CD4-positive, alpha-beta T cell (primary cell): ENCODE measurements at regions not wholly inside any gene's neighbourhood (a gene's known extent, or its start where the extent isn't known, plus 50 kb on each side); places are given as distances from the start of the nearest gene placed in this dataset.

Experiments
- ATAC-seq: fragments of 200-7000 bp; cut with Tn5 transposase; one replicate; pipeline ENCODE4 v1.10.0; 2022; ENCODE audit warnings: mild to moderate bottlenecking; ENCODE audit not compliant: poor library complexity
- CTCF ChIA-PET: fragments of 350-600 bp; sonication (Branson Sonifier 250); formaldehyde crosslinking; loops from one replicate; lab custom pipeline; 2021; ENCODE audit warnings: antibody characterized with exemption, inconsistent platforms; lab: Charles Lee
- POLR2A ChIA-PET: fragments of 350-600 bp; sonication (Branson Sonifier 250); formaldehyde crosslinking; loops from one replicate; lab custom pipeline; 2021; ENCODE audit warnings: antibody characterized with exemption, inconsistent platforms; lab: Charles Lee
- DNase-seq, 14 experiments: peaks; one replicate each; pipeline ENCODE4 v3.0.0-alpha.2; 2013 to 2020; ENCODE audit warnings: mixed read lengths in 2 of 14
- H3K27ac ChIP-seq, 2 donors: one replicate each; pipeline versions ENCODE4 v1.5.1 to v1.7.0; 2013; ENCODE audit warnings: low read length in 2 of 2, low read depth in 1 of 2, mild to moderate bottlenecking in 1 of 2
- H3K27me3 ChIP-seq, 2 experiments: 1 replicate in 1 of 2; 2 replicates in 1 of 2; pipeline versions ENCODE4 v1.6.1 to v1.7.0; 2013; ENCODE audit warnings: low read length in 2 of 2, control low read depth in 1 of 2, mild to moderate bottlenecking in 1 of 2, moderate library complexity in 1 of 2; ENCODE audit not compliant: insufficient read depth in 2 of 2, control insufficient read depth in 1 of 2
- H3K36me3 ChIP-seq: one replicate; pipeline ENCODE4 v1.6.1; 2013; ENCODE audit warnings: low read length, control low read depth; ENCODE audit not compliant: insufficient read depth
- H3K4me1 ChIP-seq: one replicate; pipeline ENCODE4 v1.6.1; 2013; ENCODE audit warnings: low read length, control low read depth; ENCODE audit not compliant: insufficient read depth
- H3K4me3 ChIP-seq: one replicate; pipeline ENCODE4 v1.5.1; 2013; ENCODE audit warnings: mild to moderate bottlenecking, low read length, moderate library complexity
- H3K9me3 ChIP-seq, 2 experiments: 1 replicate in 1 of 2; 2 replicates in 1 of 2; pipeline versions ENCODE4 v1.6.1 to v1.7.0; 2013; ENCODE audit warnings: low read length in 2 of 2, mild to moderate bottlenecking in 2 of 2, control low read depth in 1 of 2, moderate library complexity in 1 of 2; ENCODE audit not compliant: control insufficient read depth in 1 of 2, insufficient read depth in 1 of 2
- H3K27ac Mint-ChIP-seq: one replicate; pipeline ENCODE4 v1.8.0; 2020; ENCODE audit warnings: mixed read lengths
- H3K27me3 Mint-ChIP-seq: one replicate; pipeline ENCODE4 v1.8.0; 2021; ENCODE audit warnings: mixed read lengths
- H3K36me3 Mint-ChIP-seq: one replicate; pipeline ENCODE4 v1.8.0; 2021; ENCODE audit warnings: low read depth, mixed read lengths
- H3K4me1 Mint-ChIP-seq: one replicate; pipeline ENCODE4 v1.8.0; 2021; ENCODE audit warnings: low read depth, mixed read lengths
- H3K4me3 Mint-ChIP-seq: one replicate; pipeline ENCODE4 v1.8.0; 2020; ENCODE audit warnings: mild to moderate bottlenecking, mixed read lengths
- H3K9me3 Mint-ChIP-seq: one replicate; pipeline ENCODE4 v1.8.0; 2020; ENCODE audit warnings: mixed read lengths
- intact Hi-C, 2 experiments: fragments of 100-400 bp; cut with DNase I in 1 of 2; cut with micrococcal nuclease in 1 of 2; formaldehyde crosslinking; loops; one replicate each; pipeline versions ENCODE4 v1.15.1 to v1.9.0; 2023 to 2025; cut with DNase I, micrococcal nuclease
- TF ChIP-seq, protein P1 (sequence below): fragments of 200-600 bp; IDR thresholded peaks from one replicate; pipeline ENCODE4 v1.8.0; 2022; ENCODE audit warnings: antibody characterized with exemption, mild to moderate bottlenecking

DNA sequence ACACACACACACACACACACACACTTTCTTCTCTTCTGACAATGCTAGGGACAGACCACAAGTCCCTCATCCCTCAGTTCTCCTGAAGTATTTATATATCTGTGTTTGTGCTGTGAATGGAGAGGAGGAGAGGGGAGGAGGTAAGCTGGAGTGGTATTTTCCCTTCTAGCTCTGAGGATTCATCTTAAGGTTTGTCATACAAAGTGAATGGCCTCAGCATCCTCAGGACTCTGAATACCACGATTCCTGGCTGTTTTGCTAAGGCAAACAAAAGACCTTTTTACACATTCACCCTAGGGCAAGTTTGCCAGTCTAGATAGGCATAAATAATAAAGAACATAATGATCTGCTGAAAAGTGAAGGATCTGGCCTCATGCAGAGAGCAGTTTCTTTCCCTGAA is 65.7 kb upstream of the CHMP2B start:
- ChIA-PET CTCF (no interaction called here), POLR2A (no interaction called here)
- no peak overlapping the region for H3K27ac Mint-ChIP-seq
- ATAC-seq (no peak), DNase-seq (no peak)
- Histone ChIP-seq H3K4me1 (no peaks in the 10 kb centered on the region), H3K9me3 (no peaks in the 10 kb centered on the region), H3K27me3 (no peaks in the 10 kb centered on the region), H3K4me3 (no peak overlapping the region), H3K27ac (no peak overlapping the region), H3K36me3 (no peaks in the 10 kb centered on the region)
- peaks cover 19% of the 10 kb centered on the region for H3K27me3 Mint-ChIP-seq
- TF ChIP-seq, protein P1, sequence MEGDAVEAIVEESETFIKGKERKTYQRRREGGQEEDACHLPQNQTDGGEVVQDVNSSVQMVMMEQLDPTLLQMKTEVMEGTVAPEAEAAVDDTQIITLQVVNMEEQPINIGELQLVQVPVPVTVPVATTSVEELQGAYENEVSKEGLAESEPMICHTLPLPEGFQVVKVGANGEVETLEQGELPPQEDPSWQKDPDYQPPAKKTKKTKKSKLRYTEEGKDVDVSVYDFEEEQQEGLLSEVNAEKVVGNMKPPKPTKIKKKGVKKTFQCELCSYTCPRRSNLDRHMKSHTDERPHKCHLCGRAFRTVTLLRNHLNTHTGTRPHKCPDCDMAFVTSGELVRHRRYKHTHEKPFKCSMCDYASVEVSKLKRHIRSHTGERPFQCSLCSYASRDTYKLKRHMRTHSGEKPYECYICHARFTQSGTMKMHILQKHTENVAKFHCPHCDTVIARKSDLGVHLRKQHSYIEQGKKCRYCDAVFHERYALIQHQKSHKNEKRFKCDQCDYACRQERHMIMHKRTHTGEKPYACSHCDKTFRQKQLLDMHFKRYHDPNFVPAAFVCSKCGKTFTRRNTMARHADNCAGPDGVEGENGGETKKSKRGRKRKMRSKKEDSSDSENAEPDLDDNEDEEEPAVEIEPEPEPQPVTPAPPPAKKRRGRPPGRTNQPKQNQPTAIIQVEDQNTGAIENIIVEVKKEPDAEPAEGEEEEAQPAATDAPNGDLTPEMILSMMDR, result no peak
- no peaks in the 10 kb centered on the region for H3K4me1 Mint-ChIP-seq
- intact Hi-C loops, result loop anchor here (10.0 kb wide), 1 partner anchor 387 kb away; no protein-coding TSS in a partner anchor
- H3K9me3 Mint-ChIP-seq, result no peaks in the 10 kb centered on the region
- no peaks in the 10 kb centered on the region for H3K36me3 Mint-ChIP-seq
- H3K4me3 Mint-ChIP-seq, result no peak overlapping the region

DNA sequence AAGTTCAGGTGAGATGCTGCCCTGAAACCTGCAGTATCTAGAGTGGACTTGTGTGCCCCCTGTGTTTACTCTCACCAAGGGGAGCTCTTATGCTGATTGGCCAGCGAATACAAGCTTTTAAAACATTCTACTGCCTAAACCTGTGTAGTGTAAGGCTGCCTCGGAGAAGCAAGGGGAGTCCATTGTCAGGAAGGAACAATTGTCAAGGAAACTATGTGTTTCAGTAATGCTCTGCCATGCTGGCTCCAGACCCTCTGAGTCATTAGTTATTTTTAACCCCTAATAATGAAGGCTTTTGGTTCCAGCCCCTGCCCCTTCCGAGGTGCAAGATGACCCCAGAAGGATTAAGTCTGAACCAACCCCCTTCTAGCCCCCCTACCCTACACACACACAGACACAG is 66.1 kb upstream of the CHMP2B start:
- H3K27me3 ChIP-seq, result no peaks in the 10 kb centered on the region
- ATAC-seq (no peak), DNase-seq (no peak)
- H3K9me3 ChIP-seq, result no peaks in the 10 kb centered on the region
- intact Hi-C loops, result loop anchor here (10.0 kb wide), 1 partner anchor 386 kb away; no protein-coding TSS in a partner anchor
- Mint-ChIP-seq H3K27me3 (peaks cover 19% of the 10 kb centered on the region), H3K9me3 (no peaks in the 10 kb centered on the region), H3K4me3 (no peak overlapping the region), H3K27ac (no peak overlapping the region), H3K36me3 (no peaks in the 10 kb centered on the region), H3K4me1 (no peaks in the 10 kb centered on the region)
- no peaks in the 10 kb centered on the region for H3K36me3 ChIP-seq
- ChIA-PET POLR2A (no interaction called here), CTCF (no interaction called here)
- no peak overlapping the region for H3K4me3 ChIP-seq
- H3K27ac ChIP-seq, result no peak overlapping the region
- TF ChIP-seq, protein P1, result no peak
- no peaks in the 10 kb centered on the region for H3K4me1 ChIP-seq

DNA sequence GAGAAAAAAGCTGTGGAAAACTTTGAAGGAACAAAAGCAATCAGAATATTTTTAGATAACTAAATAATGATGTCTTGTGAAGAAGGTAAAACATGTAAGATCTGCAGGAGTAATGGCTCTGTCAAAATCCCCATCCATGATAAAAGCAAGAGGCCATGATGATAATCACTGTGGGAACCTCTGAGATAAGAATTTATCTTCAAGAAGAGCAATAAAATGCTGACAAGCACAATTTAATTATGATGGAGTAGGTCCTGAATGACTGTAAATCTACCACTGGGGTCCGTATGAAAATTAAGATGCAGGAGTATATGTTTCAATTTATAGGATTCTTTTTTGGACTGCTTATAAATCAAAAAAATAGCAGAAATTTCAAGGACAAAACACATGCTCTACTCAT is 68.3 kb upstream of the CHMP2B start:
- POLR2A ChIA-PET, result no interaction called here
- no peaks in the 10 kb centered on the region for H3K9me3 Mint-ChIP-seq
- H3K4me1 ChIP-seq, result no peaks in the 10 kb centered on the region
- no peaks in the 10 kb centered on the region for H3K36me3 ChIP-seq
- H3K36me3 Mint-ChIP-seq, result no peaks in the 10 kb centered on the region
- no peak overlapping the region for H3K27ac Mint-ChIP-seq
- CTCF ChIA-PET, result no interaction called here
- H3K9me3 ChIP-seq, result no peaks in the 10 kb centered on the region
- H3K4me1 Mint-ChIP-seq, result no peaks in the 10 kb centered on the region
- no peak for ATAC-seq
- no peak overlapping the region for H3K27ac ChIP-seq
- H3K4me3 ChIP-seq, result no peak overlapping the region
- intact Hi-C loops, result no loop called here
- H3K27me3 ChIP-seq, result no peaks in the 10 kb centered on the region
- no peak overlapping the region for H3K4me3 Mint-ChIP-seq
- H3K27me3 Mint-ChIP-seq, result peaks cover 19% of the 10 kb centered on the region
- DNase-seq, result no peak
- TF ChIP-seq, protein P1, result no peak
